OCI-LY1 (cell line): ENCODE measurements at regions not wholly inside any gene's neighbourhood (a gene's known extent, or its start where the extent isn't known, plus 50 kb on each side); places are given as distances from the start of the nearest gene placed in this dataset.

ENCODE experiments used
- H2AFZ ChIP-seq: fragments of 200-600 bp; sonication (generic), shearing (Covaris generic); 2 replicates; pipeline ENCODE4 v1.6.0; 2014; ENCODE audit warnings: antibody characterized with exemption, mild to moderate bottlenecking, low read length
- H3F3A ChIP-seq: fragments of 200-600 bp; sonication (generic), shearing (Covaris generic); 2 replicates; pipeline ENCODE4 v1.6.0; 2014; ENCODE audit warnings: mild to moderate bottlenecking, antibody characterized with exemption, low read length, moderate library complexity; ENCODE audit not compliant: insufficient read depth
- H3K27ac ChIP-seq: fragments of 200-600 bp; sonication (generic); 2 replicates; pipeline ENCODE4 v1.5.1; 2014; ENCODE audit warnings: low read length, mixed run types, mild to moderate bottlenecking, low read depth; ENCODE audit not compliant: poor library complexity, severe bottlenecking
- H3K27me3 ChIP-seq: fragments of 200-600 bp; sonication (generic); 2 replicates; pipeline ENCODE4 v1.6.0; 2014; ENCODE audit warnings: antibody characterized with exemption, mild to moderate bottlenecking, low read length, moderate library complexity; ENCODE audit not compliant: insufficient read depth
- H3K36me3 ChIP-seq: fragments of 200-600 bp; sonication (generic); 2 replicates; pipeline ENCODE4 v1.6.1; 2014; ENCODE audit warnings: mild to moderate bottlenecking, antibody characterized with exemption, low read length, moderate library complexity, mixed read lengths; ENCODE audit not compliant: insufficient read depth
- H3K4me1 ChIP-seq: fragments of 200-600 bp; sonication (generic); 2 replicates; pipeline ENCODE4 v1.5.1; 2014; ENCODE audit warnings: mild to moderate bottlenecking, low read length, moderate library complexity; ENCODE audit not compliant: insufficient read depth, severe bottlenecking
- H3K4me2 ChIP-seq: fragments of 200-600 bp; sonication (generic), shearing (Covaris generic); 2 replicates; pipeline ENCODE4 v1.6.1; 2014; ENCODE audit warnings: low read length
- H3K4me3 ChIP-seq: fragments of 200-600 bp; sonication (generic); 2 replicates; pipeline ENCODE4 v1.5.1; 2014; ENCODE audit warnings: low read length, low read depth, mild to moderate bottlenecking, mixed read lengths; ENCODE audit not compliant: poor library complexity, severe bottlenecking
- H3K79me2 ChIP-seq: fragments of 200-600 bp; shearing (Covaris generic); 2 replicates; pipeline ENCODE4 v1.6.1; 2016; ENCODE audit warnings: mixed run types, low read length, mixed read lengths; ENCODE audit not compliant: insufficient read depth
- H3K9ac ChIP-seq: fragments of 200-600 bp; sonication (generic), shearing (Covaris generic); 2 replicates; pipeline ENCODE4 v1.6.1; 2014; ENCODE audit warnings: mild to moderate bottlenecking, low read length, mixed read lengths
- H3K9me2 ChIP-seq: fragments of 200-600 bp; sonication (generic), shearing (Covaris generic); 2 replicates; pipeline ENCODE4 v1.6.1; 2014; ENCODE audit warnings: low read depth, mild to moderate bottlenecking, low read length, mixed read lengths
- H3K9me3 ChIP-seq: fragments of 200-600 bp; shearing (Covaris generic); 2 replicates; pipeline ENCODE4 v1.6.1; 2014; ENCODE audit warnings: low read length, mixed read lengths
- H4K20me1 ChIP-seq: fragments of 200-600 bp; sonication (generic), shearing (Covaris generic); 2 replicates; pipeline ENCODE4 v1.6.0; 2016; ENCODE audit warnings: mild to moderate bottlenecking, low read length; ENCODE audit not compliant: insufficient read depth
- CTCF ChIP-seq: fragments of 200-600 bp; sonication (generic), shearing (Covaris generic); IDR thresholded peaks from 2 replicates; pipeline ENCODE4 v1.5.1; 2017; ENCODE audit warnings: mild to moderate bottlenecking, antibody characterized with exemption, low read length, moderate library complexity, mixed read lengths
- EZH2 ChIP-seq: fragments of 200-600 bp; sonication (generic), shearing (Covaris generic); IDR thresholded peaks from 2 replicates; pipeline ENCODE4 v1.8.0; 2017; ENCODE audit warnings: borderline replicate concordance, mixed run types, mild to moderate bottlenecking, antibody characterized with exemption, low read length, moderate library complexity, mixed read lengths

- Histone ChIP-seq H3K27me3 (no peaks in the 10 kb centered on the region), H3K9me3 (no peaks in the 10 kb centered on the region), H3K36me3 (no peaks in the 10 kb centered on the region), H3K4me2 (peak overlapping the region; percentile 34), H3K9ac (no peak overlapping the region), H3F3A (no peaks in the 10 kb centered on the region), H3K79me2 (no peaks in the 10 kb centered on the region), H3K27ac (no peak overlapping the region), H3K4me1 (peaks cover 35% of the 10 kb centered on the region), H3K4me3 (no peak overlapping the region), H3K9me2 (no peaks in the 10 kb centered on the region), H2AFZ (0 out of 2 replicates have a peak overlapping the region, but pooled peaks have one; percentile 52), H4K20me1 (no peaks in the 10 kb centered on the region)
- TF ChIP-seq CTCF = no peak
- no peak for TF ChIP-seq EZH2
Observed at GRCh38 chr6:105488516-105489215, 85.8 kb upstream of the PREP start.

GRCh38 chr6:105487040-105487790, 84.3 kb upstream of the PREP start:
- Histone ChIP-seq H3K27ac (peak overlapping the region; percentile 80), H3K27me3 (no peaks in the 10 kb centered on the region), H3K9ac (no peak overlapping the region), H3K9me3 (no peaks in the 10 kb centered on the region), H3F3A (no peaks in the 10 kb centered on the region), H4K20me1 (no peaks in the 10 kb centered on the region), H3K36me3 (no peaks in the 10 kb centered on the region), H3K4me2 (no peak overlapping the region), H3K4me3 (no peak overlapping the region), H3K4me1 (peaks cover 35% of the 10 kb centered on the region), H3K79me2 (no peaks in the 10 kb centered on the region), H2AFZ (no peak overlapping the region), H3K9me2 (no peaks in the 10 kb centered on the region)
- TF ChIP-seq CTCF = no peak
- TF ChIP-seq EZH2 = no peak

GRCh38 chr6:105485456-105485855, 82.6 kb upstream of the PREP start:
- TF ChIP-seq EZH2 = no peak
- TF ChIP-seq CTCF = no peak
- Histone ChIP-seq H3K9ac (peak overlapping the region; percentile 17; the same call in 1 of the 2 replicates), H3K4me1 (peaks cover 35% of the 10 kb centered on the region), H3K36me3 (no peaks in the 10 kb centered on the region), H2AFZ (no peak overlapping the region), H3K4me2 (peak overlapping the region; percentile 28; the same call in 1 of the 2 replicates), H3K27ac (peak overlapping the region; percentile 80), H4K20me1 (no peaks in the 10 kb centered on the region), H3K79me2 (no peaks in the 10 kb centered on the region), H3F3A (no peaks in the 10 kb centered on the region), H3K9me2 (no peaks in the 10 kb centered on the region), H3K27me3 (no peaks in the 10 kb centered on the region), H3K4me3 (no peak overlapping the region), H3K9me3 (no peaks in the 10 kb centered on the region)
